OCI-LY7 (cell line): ENCODE measurements at regions not wholly inside any gene's neighbourhood (a gene's known extent, or its start where the extent isn't known, plus 50 kb on each side); places are given as distances from the start of the nearest gene placed in this dataset.

Source experiments
- CTCF ChIP-seq: fragments of 200-600 bp; sonication (generic); conservative IDR thresholded peaks from 2 replicates; pipeline ENCODE4 v1.5.1; 2014; ENCODE audit warnings: mild to moderate bottlenecking, antibody characterized with exemption, low read length, moderate library complexity, mixed read lengths
- EZH2phosphoT487 ChIP-seq: fragments of 200-600 bp; sonication (generic); IDR thresholded peaks from 2 replicates; pipeline ENCODE4 v1.6.1; 2018; ENCODE audit warnings: low read depth, borderline replicate concordance, mild to moderate bottlenecking, mixed run types, antibody characterized with exemption, low read length, moderate library complexity, mixed read lengths

- TF ChIP-seq CTCF (no peak), EZH2phosphoT487 (no peak)
Measured at GRCh38 chr5:127192150-127192549, 98.4 kb upstream of the MEGF10 start.
